GM12878 (cell line): ENCODE measurements at regions not wholly inside any gene's neighbourhood (a gene's known extent, or its start where the extent isn't known, plus 50 kb on each side); places are given as distances from the start of the nearest gene placed in this dataset.

Experiments used
- BACH1 ChIP-seq: fragments of 450-650 bp; IDR thresholded peaks from 2 replicates; pipeline ENCODE4 v1.6.1; 2017; ENCODE audit warnings: mild to moderate bottlenecking, borderline replicate concordance
- CEBPB ChIP-seq, 2 experiments: fragments of 150-350 bp in 1 of 2; IDR thresholded peaks; 2 replicates each; pipeline ENCODE4 v1.6.1; 2012 to 2014; ENCODE audit warnings: low read depth in 2 of 2, low read length in 2 of 2, borderline replicate concordance in 1 of 2, inconsistent platforms in 1 of 2
- CHD4 ChIP-seq: fragments of 200-600 bp; sonication (generic); IDR thresholded peaks from 2 replicates; pipeline ENCODE4 v1.6.1; 2016; ENCODE audit warnings: mild to moderate bottlenecking
- E4F1 ChIP-seq: fragments of 450-650 bp; IDR thresholded peaks from 2 replicates; pipeline ENCODE4 v1.6.1; 2018; ENCODE audit warnings: borderline replicate concordance, mild to moderate bottlenecking; ENCODE audit not compliant: partially characterized antibody
- FOS ChIP-seq: IDR thresholded peaks from 3 replicates; pipeline ENCODE4 v1.6.1; 2011; ENCODE audit warnings: borderline replicate concordance; ENCODE audit not compliant: insufficient read length; ENCODE audit errors: extremely low read depth
- HCFC1 ChIP-seq: fragments of 150-350 bp; IDR thresholded peaks from 2 replicates; pipeline ENCODE4 v1.6.1; 2014; ENCODE audit warnings: low read length
- IRF4 ChIP-seq: IDR thresholded peaks from 2 replicates; pipeline ENCODE4 v1.6.1; 2011; ENCODE audit warnings: low read depth, low read length
- JUND ChIP-seq: IDR thresholded peaks from 2 replicates; pipeline ENCODE4 v1.6.1; 2012; ENCODE audit warnings: low read depth, mild to moderate bottlenecking, low read length, improper control_type of control experiment, moderate library complexity
- KLF5 ChIP-seq: fragments of 450-650 bp; IDR thresholded peaks from 2 replicates; pipeline ENCODE4 v1.6.1; 2014; ENCODE audit warnings: mild to moderate bottlenecking; ENCODE audit not compliant: partially characterized antibody
- RAD21 ChIP-seq: IDR thresholded peaks from 2 replicates; pipeline ENCODE4 v1.6.1; 2011; ENCODE audit warnings: mild to moderate bottlenecking, low read depth, low read length, moderate library complexity; ENCODE audit not compliant: insufficient read depth
- SMARCA5 ChIP-seq: fragments of 450-650 bp; IDR thresholded peaks from 2 replicates; pipeline ENCODE4 v1.6.1; 2017; ENCODE audit warnings: mild to moderate bottlenecking
- TCF12 ChIP-seq: IDR thresholded peaks from 2 replicates; pipeline ENCODE4 v1.6.1; 2011; ENCODE audit warnings: low read depth, mild to moderate bottlenecking, low read length
- ZNF24 ChIP-seq: fragments of 450-650 bp; IDR thresholded peaks from 2 replicates; pipeline ENCODE4 v1.6.1; 2017; ENCODE audit warnings: antibody characterized with exemption, mild to moderate bottlenecking

GRCh38 chr2:8515864-8516533 lies 165.9 kb upstream of the ID2 start (continued):
- TF ChIP-seq E4F1 (no peak), KLF5 (no peak), TCF12 (peak; percentile 96), SMARCA5 (no peak), CEBPB (IDR thresholded peaks at IDR 0.05; ENCODE audit: borderline replicate concordance in 1 of 2, low read depth in 2 of 2, low read length in 2 of 2) (no peak), BACH1 (no peak), CHD4 (no peak), IRF4 (peak; percentile 37; the same call in 1 of the 2 replicates), RAD21 (peak; percentile 41), FOS (no peak), ZNF24 (no peak), JUND (no peak), HCFC1 (no peak)
